ENCODE measurements at regions not wholly inside any gene's neighbourhood (a gene's known extent, or its start where the extent isn't known, plus 50 kb on each side); places are given as distances from the start of the nearest gene placed in this dataset.
A peak's percentile ranks its signal among the peaks of the same experiment; 100 is the strongest.

- DNase-seq: no peak
These were observed 261.8 kb downstream of the ATP23 start for GRCh38 chr12:58202933-58203718.

- no peak for DNase-seq
These were observed 262.7 kb downstream of the ATP23 start for GRCh38 chr12:58204071-58204470.

- DNase-seq: no peak
These were observed 265.5 kb downstream of the ATP23 start for GRCh38 chr12:58206876-58207275.

GRCh38 chr12:58211211-58211610 lies 269.8 kb downstream of the ATP23 start:
- DNase-seq: no peak

- no peak for DNase-seq
These were observed 275.8 kb downstream of the ATP23 start for GRCh38 chr12:58217130-58217529.

- no peak for DNase-seq
These were observed 283.3 kb downstream of the ATP23 start for GRCh38 chr12:58224536-58225105.

GRCh38 chr12:58225203-58225877 lies 284.0 kb downstream of the ATP23 start:
- DNase-seq: no peak

- DNase-seq: no peak
These were observed 292.5 kb downstream of the ATP23 start for GRCh38 chr12:58233886-58234285.

GRCh38 chr12:58238411-58238810 lies 297.0 kb downstream of the ATP23 start:
- DNase-seq: no peak

- no peak for DNase-seq
These were observed 299.7 kb downstream of the ATP23 start for GRCh38 chr12:58241099-58241498.

GRCh38 chr12:58242796-58243630 lies 301.6 kb downstream of the ATP23 start:
- no peak for DNase-seq

- no peak for DNase-seq
These were observed 306.3 kb downstream of the ATP23 start for GRCh38 chr12:58247633-58248032.

- DNase-seq: peak; percentile 3
These were observed 307.2 kb downstream of the ATP23 start for GRCh38 chr12:58248599-58248998.

GRCh38 chr12:58249610-58250009 lies 308.2 kb downstream of the ATP23 start:
- DNase-seq: no peak

- no peak for DNase-seq
These were observed 308.7 kb downstream of the ATP23 start for GRCh38 chr12:58250077-58250476.

- no peak for DNase-seq
These were observed 311.5 kb downstream of the ATP23 start for GRCh38 chr12:58252914-58253313.

GRCh38 chr12:58253663-58254062 lies 312.3 kb downstream of the ATP23 start:
- DNase-seq: no peak

- DNase-seq: no peak
These were observed 313.2 kb downstream of the ATP23 start for GRCh38 chr12:58254463-58255100.

GRCh38 chr12:58262796-58263195 lies 321.4 kb downstream of the ATP23 start:
- no peak for DNase-seq

GRCh38 chr12:58263816-58264215 lies 322.4 kb downstream of the ATP23 start:
- DNase-seq: no peak

GRCh38 chr12:58268069-58268468 lies 326.7 kb downstream of the ATP23 start:
- no peak for DNase-seq

- DNase-seq: no peak
These were observed 328.1 kb downstream of the ATP23 start for GRCh38 chr12:58269476-58269875.

Data from OCI-M1 (cell line).